ENCODE measurements at regions not wholly inside any gene's neighbourhood (a gene's known extent, or its start where the extent isn't known, plus 50 kb on each side); places are given as distances from the start of the nearest gene placed in this dataset.
A peak's percentile ranks its signal among the peaks of the same experiment; 100 is the strongest.
"Not testable (repeated sequence)": the region's sequence is repeated elsewhere in the genome, so short reads cannot be mapped to it uniquely, and the experiment has no call there.

DNA sequence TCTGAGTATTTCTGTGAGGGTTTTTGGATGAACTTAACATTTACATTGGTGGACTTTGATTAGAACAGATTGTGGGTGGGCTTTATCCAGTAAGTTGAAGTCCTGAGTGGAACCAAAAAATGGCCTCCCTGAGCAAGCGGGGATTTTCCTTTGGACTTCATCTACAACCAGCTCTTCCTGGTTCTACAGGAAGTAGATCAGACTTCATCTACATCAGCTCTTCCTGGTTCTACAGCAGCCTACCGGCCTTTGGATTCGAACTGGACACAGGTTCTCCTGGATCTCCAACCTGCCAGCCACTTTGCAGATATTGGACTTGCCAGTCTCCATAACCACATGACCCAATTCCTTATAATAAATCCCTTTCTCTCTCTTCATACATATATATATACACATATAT, 79.9 kb upstream of the STK39 start:
- H3K27ac ChIP-seq: no peak overlapping the region
- TF ChIP-seq CTCF (IDR thresholded peaks at IDR 0.05) (no peak), ZFX (IDR thresholded peaks at IDR 0.05; ENCODE audit: borderline replicate concordance) (no peak)

GRCh38 chr2:168328421-168328820, 81.0 kb upstream of the STK39 start:
- H3K27ac ChIP-seq: no peak overlapping the region
- TF ChIP-seq CTCF (IDR thresholded peaks at IDR 0.05): no peak
- no peak for TF ChIP-seq ZFX (IDR thresholded peaks at IDR 0.05; ENCODE audit: borderline replicate concordance)

DNA sequence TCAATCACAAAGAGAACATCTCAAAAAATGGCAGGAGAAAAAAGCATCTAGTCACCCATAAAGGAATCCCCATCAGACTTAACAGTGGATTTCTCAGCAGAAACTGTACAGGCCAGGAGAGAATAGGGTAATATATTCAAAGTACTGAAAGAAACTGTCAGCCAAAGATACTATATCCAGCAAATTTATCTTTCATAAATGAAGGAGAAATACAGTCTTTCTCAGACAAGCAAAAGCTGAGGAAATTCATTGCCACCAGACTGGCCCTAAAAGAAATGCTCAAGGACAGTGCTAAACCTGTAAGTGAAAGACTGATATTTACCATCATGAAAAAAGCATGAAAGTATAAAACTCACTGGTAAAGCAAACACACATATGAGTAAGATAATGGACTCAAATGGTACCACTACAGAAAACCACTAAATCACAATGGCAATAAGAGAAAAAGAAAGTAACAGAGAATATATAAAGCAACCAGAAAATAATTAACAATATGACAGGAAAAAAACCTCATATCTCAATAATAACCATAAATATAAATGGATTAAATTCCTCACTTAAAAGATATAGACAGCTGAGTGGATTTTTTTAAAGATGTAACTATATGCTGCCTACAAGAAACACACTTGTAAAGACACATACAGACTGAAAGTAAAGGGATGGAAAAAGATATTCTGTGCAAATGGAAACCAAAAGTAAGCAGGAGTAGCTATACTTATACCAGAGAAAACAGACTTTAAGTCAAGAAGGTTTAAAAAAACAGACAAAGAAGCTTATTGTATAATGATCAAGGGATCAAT, 83.4 kb upstream of the STK39 start:
- no peak overlapping the region for H3K27ac ChIP-seq
- TF ChIP-seq ZFX (IDR thresholded peaks at IDR 0.05; ENCODE audit: borderline replicate concordance) (no peak), CTCF (IDR thresholded peaks at IDR 0.05) (no peak)

GRCh38 chr2:168335254-168335653, 87.9 kb upstream of the STK39 start:
- not testable (repeated sequence) for H3K27ac ChIP-seq

- TF ChIP-seq ZFX (IDR thresholded peaks at IDR 0.05; ENCODE audit: borderline replicate concordance) (no peak), CTCF (IDR thresholded peaks at IDR 0.05) (peak; percentile 70)
- H3K27ac ChIP-seq: no peak overlapping the region
Observed at GRCh38 chr2:168336786-168337388, 89.5 kb upstream of the STK39 start.

DNA sequence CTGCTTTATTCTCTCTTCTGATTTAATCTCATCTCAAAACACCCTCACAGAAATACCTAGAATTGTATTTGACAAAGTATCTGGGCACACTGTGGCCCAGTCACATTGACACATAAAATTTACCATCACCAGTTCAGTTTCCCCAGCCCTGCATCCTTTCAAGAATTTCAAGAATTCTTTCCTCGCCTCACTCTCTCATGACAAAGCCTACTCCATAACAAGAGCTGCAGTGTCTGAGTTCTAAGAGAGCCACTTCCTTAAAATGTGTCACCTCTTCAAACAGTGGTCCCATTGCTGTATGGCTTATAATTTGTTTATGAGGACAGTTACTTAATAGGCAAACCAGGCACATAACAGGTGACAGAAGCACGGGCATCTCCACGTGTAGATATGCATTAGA, 90.9 kb upstream of the STK39 start:
- no peak overlapping the region for H3K27ac ChIP-seq
- no peak for TF ChIP-seq ZFX (IDR thresholded peaks at IDR 0.05; ENCODE audit: borderline replicate concordance)
- TF ChIP-seq CTCF (IDR thresholded peaks at IDR 0.05): no peak

DNA sequence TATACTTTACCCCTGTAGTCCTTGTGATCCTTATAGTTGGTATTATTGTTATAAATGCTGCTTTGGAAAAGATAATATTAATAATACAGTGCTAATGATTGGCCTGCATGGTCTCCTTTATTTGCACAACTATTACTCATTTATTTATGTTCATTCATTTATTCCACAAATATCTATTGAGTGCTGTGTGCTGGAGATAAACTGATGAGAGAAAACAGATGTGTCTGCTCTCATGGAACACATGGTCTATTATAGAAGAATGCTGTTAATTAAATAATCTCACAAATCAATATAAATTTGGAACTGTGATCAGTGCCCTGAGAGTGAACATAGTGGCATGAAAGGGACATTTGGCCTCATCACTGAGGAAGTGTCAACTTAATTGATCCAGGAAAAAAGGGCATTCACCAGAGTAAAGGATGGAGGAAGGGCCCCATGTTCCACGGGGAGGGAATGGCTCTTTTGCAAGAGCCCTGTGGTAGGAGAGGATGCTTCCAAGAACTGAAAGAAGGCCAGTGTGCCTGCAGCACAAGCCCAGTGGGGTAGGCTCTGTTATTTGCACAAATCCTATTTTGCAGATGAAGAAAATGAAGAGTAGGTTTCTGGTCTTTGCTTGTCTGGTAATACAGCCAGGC, 91.5 kb upstream of the STK39 start:
- H3K27ac ChIP-seq: no peak overlapping the region
- TF ChIP-seq CTCF (IDR thresholded peaks at IDR 0.05) (no peak), ZFX (IDR thresholded peaks at IDR 0.05; ENCODE audit: borderline replicate concordance) (no peak)

Measured in 22Rv1 (cell line).